Right cardiac atrium (tissue), 5 donors: ENCODE measurements at regions not wholly inside any gene's neighbourhood (a gene's known extent, or its start where the extent isn't known, plus 50 kb on each side); places are given as distances from the start of the nearest gene placed in this dataset.

Experiments used
- ATAC-seq, 2 donors: fragments of 200-7000 bp; cut with Tn5 transposase; one replicate each; pipeline versions ENCODE4 v1.8.0 to v1.9.1; 2020; ENCODE audit warnings: moderate library complexity in 2 of 2, mild to moderate bottlenecking in 1 of 2
- DNase-seq, 3 donors: peaks; one replicate each; pipeline ENCODE4 v3.0.0-alpha.2; 2020
- H3K27ac ChIP-seq: one replicate; pipeline ENCODE4 v1.5.1; 2013; ENCODE audit warnings: mild to moderate bottlenecking, low read length, control low read depth, moderate library complexity
- H3K27me3 ChIP-seq: one replicate; pipeline ENCODE4 v1.6.1; 2013; ENCODE audit not compliant: control insufficient read depth, insufficient read depth
- H3K4me1 ChIP-seq: one replicate; pipeline ENCODE4 v1.6.1; 2013; ENCODE audit warnings: low read length; ENCODE audit not compliant: control insufficient read depth, insufficient read depth
- H3K4me3 ChIP-seq: one replicate; pipeline ENCODE4 v1.5.1; 2013; ENCODE audit warnings: low read length, control low read depth
- H3K9me3 ChIP-seq: one replicate; pipeline ENCODE4 v1.6.1; 2013; ENCODE audit warnings: low read length; ENCODE audit not compliant: control insufficient read depth
- WGBS: extraction: QIAGEN DNeasy Blood & Tissue Kit; methylation state at CpG from one replicate; pipeline ENCODE4 v1.1.7; 2013; 5-methylcytosine and 5-hydroxymethylcytosine counted together
- intact Hi-C, 4 donors: fragments of 100-400 bp; cut with DNase I; formaldehyde crosslinking; loops; one replicate each; pipeline versions ENCODE4 v1.11.0 to v1.14.0; 2022 to 2023
- donor health status: healthy with polysubstance abuse.
- donor health status: DM: no; HTN: yes; CAD: no.
- donor health status: DM: no; HTN: no; CAD: no.
- donor health status: DM: no; HTN: yes; CAD: no; lungs with severe emphysema.
- donor health status: DM: yes; HTN: yes; CAD: no.

DNA sequence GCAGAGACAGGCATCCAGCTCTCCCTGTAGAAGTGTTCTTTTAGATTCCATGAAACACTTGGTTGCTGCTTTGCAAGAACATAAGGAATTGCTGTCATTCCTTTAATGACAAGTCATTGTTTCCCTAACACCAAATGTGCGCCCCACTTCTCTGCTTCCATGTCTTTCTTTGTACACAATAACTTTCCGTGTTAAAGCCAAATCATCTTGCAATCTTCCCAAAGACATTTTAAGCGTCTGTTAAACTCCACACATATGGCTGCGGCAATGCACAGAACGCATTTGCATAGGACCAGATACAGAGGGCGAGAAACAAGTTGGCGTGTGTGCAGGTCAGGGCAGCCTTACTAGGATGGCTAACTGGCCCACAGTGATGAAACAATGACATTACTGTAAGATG lies 399.3 kb upstream of the PRKCQ start:
- ATAC-seq = no peak
- H3K27me3 ChIP-seq = no peaks in the 10 kb centered on the region

DNA sequence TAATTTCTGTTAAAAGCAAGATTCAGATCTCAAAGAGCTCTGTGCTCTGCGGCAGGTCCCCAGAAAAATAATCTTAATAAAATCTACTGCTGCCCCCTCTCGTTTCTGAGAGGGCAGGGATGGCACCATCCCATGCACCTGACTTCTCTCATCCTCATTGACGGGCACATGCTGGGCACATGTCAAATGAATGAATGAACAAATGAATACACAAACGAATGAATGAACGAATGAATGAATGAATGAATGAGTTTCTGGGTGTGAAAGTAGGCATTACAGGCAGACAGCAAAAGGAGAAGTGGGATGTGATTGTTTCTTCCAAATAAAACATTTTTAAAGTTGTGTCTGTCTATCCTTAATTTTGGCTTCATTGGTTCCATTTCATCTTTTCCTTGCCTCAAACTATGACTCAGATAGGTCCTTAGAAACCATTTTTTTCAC lies 398.1 kb upstream of the PRKCQ start:
- intact Hi-C loops = no loop called here
- Histone ChIP-seq H3K27me3 (no peaks in the 10 kb centered on the region), H3K4me3 (no peak overlapping the region), H3K27ac (no peak overlapping the region), H3K4me1 (no peaks in the 10 kb centered on the region), H3K9me3 (no peaks in the 10 kb centered on the region)
- ATAC-seq (no peak), DNase-seq (no peak)
- 55% methylated on average over 5 of the region's 5 CpGs for WGBS

More for the DNA sequence above, 399.3 kb upstream of the PRKCQ start:
- WGBS = 76% methylated on average over 7 of the region's 7 CpGs
- no peaks in the 10 kb centered on the region for H3K4me1 ChIP-seq
- no peaks in the 10 kb centered on the region for H3K9me3 ChIP-seq
- H3K27ac ChIP-seq = no peak overlapping the region
- no peak overlapping the region for H3K4me3 ChIP-seq
- intact Hi-C loops = no loop called here
- DNase-seq = no peak

DNA sequence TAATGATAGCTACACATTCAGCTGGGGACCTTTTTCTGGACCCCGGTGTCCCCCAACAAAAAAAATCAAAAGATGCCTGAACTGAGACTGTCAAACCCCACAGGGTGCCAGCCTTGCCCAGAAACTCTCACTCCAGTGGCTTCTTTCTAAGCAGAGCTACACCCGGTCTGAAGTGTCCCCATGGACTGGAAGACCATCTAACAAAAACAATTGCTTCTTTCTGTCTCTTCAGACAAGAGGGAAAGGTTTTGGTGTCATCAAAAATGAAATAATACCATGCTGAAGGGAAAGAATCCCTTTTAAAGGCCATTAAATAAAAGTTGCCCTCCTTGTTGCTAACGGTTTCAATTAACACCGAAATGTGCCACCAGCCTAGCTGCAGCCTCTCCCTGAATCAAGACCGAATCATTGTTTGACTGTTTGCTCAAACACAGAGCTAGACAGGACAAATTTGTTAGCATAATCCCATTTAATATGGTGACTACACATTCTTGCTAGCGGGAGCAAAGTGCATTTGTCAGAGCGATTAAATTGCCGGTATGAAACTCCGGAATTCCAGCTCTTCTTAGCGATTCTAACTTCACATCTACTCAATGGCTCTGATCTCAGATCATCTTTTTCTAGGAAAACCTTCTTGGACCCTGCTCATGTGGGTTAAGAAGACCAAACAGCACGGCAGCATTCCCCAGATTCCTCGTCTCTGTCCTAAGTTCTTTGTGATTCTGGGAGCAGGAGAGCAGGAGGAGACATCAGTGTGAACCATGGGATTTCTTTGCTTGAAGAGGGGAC lies 397.5 kb upstream of the PRKCQ start:
- intact Hi-C loops = no loop called here

DNA sequence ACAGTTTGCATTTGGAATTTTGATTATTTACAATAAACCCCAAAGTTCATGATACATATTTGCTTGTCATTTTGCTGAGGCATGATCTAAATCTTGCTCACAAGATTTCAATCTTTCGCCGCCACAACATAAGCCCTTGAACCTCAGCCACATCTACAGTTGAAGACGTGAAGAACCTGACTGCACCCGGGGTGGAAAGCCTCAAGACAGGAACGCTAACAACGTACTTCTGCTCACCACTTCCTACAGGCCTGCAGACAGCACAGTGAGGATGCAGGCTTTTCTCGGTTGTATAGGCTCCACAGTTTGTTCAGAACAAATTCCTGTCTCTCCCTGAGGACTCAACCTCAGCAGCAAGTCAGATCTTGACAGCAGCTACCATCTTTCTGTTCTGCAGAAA lies 393.8 kb upstream of the PRKCQ start:
- H3K4me3 ChIP-seq = no peak overlapping the region
- WGBS = 65% methylated on average over 7 of the region's 7 CpGs
- H3K9me3 ChIP-seq = no peaks in the 10 kb centered on the region
- DNase-seq (no peak), ATAC-seq (no peak)
- intact Hi-C loops = no loop called here
- H3K4me1 ChIP-seq = no peaks in the 10 kb centered on the region
- H3K27me3 ChIP-seq = no peaks in the 10 kb centered on the region
- no peak overlapping the region for H3K27ac ChIP-seq

More for the DNA sequence above, 397.5 kb upstream of the PRKCQ start:
- no peak overlapping the region for H3K27ac ChIP-seq
- no peak overlapping the region for H3K4me3 ChIP-seq
- no peaks in the 10 kb centered on the region for H3K27me3 ChIP-seq
- H3K4me1 ChIP-seq = no peaks in the 10 kb centered on the region
- no peaks in the 10 kb centered on the region for H3K9me3 ChIP-seq
- ATAC-seq = no peak
- no peak for DNase-seq
- WGBS = 77% methylated on average over 12 of the region's 12 CpGs

DNA sequence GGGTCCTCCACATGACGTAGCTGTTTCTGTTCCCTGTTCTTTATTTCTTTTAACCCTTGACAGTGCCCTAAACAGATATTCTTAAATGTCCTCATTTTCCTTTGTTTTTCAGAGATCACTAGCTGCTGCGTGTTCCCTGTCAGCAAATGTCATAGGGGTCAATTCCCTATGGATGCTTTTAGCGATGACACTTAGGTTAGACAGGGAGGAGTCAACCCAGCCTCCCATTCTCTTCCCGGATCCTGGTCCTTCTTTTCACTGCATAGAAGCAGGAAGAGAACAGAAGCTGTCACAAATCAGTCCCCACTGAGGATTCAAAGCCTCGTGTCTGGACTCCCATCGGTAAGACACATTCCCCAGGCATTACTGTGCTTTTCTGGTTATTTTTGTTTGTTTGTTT lies 392.1 kb upstream of the PRKCQ start:
- no peak for DNase-seq
- no peak overlapping the region for H3K27ac ChIP-seq
- intact Hi-C loops = no loop called here
- H3K4me1 ChIP-seq = no peaks in the 10 kb centered on the region
- H3K9me3 ChIP-seq = no peaks in the 10 kb centered on the region
- no peaks in the 10 kb centered on the region for H3K27me3 ChIP-seq
- H3K4me3 ChIP-seq = no peak overlapping the region
- 38% methylated on average over 6 of the region's 6 CpGs for WGBS
- ATAC-seq = no peak

DNA sequence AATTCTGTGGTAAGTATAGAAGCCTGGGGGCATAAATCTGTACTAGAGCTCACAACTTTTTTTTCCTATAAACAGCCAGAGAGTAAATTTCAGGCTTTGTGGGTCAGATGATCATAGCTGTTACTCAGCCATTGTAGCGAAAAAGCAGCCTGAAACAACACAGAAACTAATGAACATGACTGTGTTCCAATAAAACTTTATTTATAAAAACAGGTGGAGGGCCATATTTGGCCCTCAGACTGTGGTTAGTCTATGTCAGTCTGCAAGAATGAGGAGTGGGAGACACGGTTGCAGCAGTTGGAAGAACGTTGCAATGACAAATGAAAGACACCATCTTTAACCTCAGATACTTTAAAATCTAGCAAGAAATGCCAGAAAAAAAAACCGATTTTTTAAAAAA lies 389.6 kb upstream of the PRKCQ start:
- Histone ChIP-seq H3K4me3 (no peak overlapping the region), H3K27me3 (no peaks in the 10 kb centered on the region), H3K4me1 (no peaks in the 10 kb centered on the region), H3K27ac (no peak overlapping the region), H3K9me3 (no peaks in the 10 kb centered on the region)
- intact Hi-C loops = no loop called here
- ATAC-seq (no peak), DNase-seq (no peak)
- WGBS = 74% methylated on average over 4 of the region's 4 CpGs

DNA sequence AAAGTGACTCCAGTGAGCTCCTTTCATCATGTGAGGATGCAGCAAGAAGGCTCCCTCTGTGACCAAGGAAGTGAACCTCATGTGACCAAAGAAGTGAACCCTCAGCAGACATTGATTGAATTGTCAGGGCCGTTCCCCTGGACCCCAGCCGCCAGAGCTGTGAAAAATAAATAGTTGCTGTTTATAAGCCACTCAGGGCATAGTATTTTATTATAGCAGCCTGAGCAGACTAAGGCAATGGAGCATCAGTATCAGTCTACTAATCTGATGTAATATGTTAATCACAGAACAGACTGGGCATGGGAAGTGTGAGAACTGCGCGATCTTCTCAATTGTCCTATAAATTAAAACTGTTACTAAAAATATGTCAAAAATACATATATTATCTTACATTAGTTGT lies 384.5 kb upstream of the PRKCQ start:
- 82% methylated on average over 4 of the region's 4 CpGs for WGBS

DNA sequence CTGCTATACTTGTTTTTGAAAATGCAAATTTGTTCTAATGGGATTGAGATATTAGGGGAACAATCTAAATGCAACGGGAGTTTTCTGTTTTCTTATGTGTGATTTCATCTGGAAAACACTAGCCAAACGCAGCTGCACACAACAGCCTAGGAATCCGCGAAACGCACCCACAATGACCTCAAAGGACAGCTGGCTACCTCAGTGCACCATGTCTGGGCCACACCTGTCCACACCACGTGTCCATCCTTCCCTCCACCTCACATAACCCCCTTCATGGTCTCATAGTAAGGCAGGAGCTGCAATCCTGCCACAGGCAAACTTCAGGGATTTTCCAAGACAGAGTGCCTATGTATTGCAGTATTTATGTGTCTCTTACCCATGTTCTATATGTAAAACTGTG lies 382.5 kb upstream of the PRKCQ start:
- 81% methylated on average over 6 of the region's 6 CpGs for WGBS
- intact Hi-C loops = no loop called here

More for the DNA sequence above, 384.5 kb upstream of the PRKCQ start:
- Histone ChIP-seq H3K4me1 (no peaks in the 10 kb centered on the region), H3K9me3 (no peaks in the 10 kb centered on the region), H3K4me3 (no peak overlapping the region), H3K27ac (no peak overlapping the region), H3K27me3 (no peaks in the 10 kb centered on the region)
- DNase-seq = no peak
- intact Hi-C loops = no loop called here
- no peak for ATAC-seq

DNA sequence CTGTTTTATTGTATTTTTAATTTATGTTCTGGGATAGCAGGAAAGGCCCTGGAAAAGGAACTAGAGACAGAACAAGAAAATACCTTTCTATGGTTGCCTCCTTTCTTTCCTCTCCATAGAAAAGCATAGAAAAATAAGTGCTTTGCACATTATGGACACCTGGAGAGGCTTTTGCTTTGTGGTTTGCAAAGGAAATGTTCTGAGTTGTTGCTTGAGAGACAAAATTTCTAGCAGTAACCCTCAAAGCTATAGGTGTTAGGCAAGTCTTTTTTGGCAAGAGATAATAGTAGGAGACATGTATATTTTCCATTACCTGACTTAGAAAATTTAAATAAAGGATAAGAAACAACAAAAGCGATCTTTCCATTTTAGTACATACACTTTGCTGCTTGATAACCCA lies 378.6 kb upstream of the PRKCQ start:
- Histone ChIP-seq H3K4me1 (no peaks in the 10 kb centered on the region), H3K9me3 (no peaks in the 10 kb centered on the region), H3K27me3 (no peaks in the 10 kb centered on the region), H3K4me3 (no peak overlapping the region), H3K27ac (no peak overlapping the region)
- intact Hi-C loops = no loop called here
- DNase-seq (no peak), ATAC-seq (no peak)
- WGBS = 91% methylated on average over 1 of the region's 1 CpG

More for the DNA sequence above, 382.5 kb upstream of the PRKCQ start:
- DNase-seq (no peak), ATAC-seq (no peak)
- no peak overlapping the region for H3K27ac ChIP-seq
- H3K4me1 ChIP-seq = no peaks in the 10 kb centered on the region
- no peaks in the 10 kb centered on the region for H3K27me3 ChIP-seq
- H3K9me3 ChIP-seq = no peaks in the 10 kb centered on the region
- no peak overlapping the region for H3K4me3 ChIP-seq

DNA sequence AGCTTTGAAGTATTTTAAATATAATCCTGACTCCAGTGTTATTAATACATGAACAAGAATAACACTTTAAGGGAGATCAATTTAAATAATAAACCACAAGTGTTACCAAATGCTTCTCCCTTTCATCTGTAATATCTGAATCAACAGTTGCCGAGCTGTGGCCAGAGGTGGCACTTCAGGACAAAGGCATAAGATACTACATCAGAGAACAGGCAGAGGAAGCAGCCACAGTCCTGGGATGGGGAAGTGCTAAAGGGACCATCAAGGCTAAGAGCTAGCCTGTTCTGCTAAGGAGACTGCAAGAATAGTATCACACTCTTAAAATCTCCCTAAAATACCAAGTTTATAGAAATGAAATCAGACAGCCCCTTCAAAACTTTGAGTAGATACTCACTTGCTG lies 378.2 kb upstream of the PRKCQ start:
- intact Hi-C loops = no loop called here
- Histone ChIP-seq H3K4me1 (no peaks in the 10 kb centered on the region), H3K9me3 (no peaks in the 10 kb centered on the region), H3K4me3 (no peak overlapping the region), H3K27me3 (no peaks in the 10 kb centered on the region), H3K27ac (no peak overlapping the region)
- no peak for ATAC-seq
- no peak for DNase-seq
- 10% methylated on average over 1 of the region's 1 CpG for WGBS

DNA sequence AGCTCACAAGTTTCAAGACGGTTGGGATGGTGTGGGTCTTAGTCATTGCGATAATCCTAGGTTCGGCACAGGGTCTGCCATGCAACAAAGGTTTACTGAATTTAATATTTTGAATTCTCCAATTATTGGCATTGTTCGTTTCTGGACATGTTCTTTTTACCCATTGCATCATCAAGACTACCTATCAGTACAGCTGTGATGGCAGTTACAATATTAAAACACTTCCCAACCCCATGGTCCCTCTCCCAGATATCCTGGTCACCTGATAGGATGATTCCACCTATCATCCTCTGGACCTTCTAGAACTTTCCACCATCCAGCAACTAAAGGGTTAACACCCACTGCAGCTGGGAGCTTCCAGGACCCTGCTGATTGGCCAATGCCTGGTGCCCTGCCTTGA lies 377.8 kb upstream of the PRKCQ start:
- no peak overlapping the region for H3K27ac ChIP-seq
- no peak overlapping the region for H3K4me3 ChIP-seq
- intact Hi-C loops = no loop called here
- H3K9me3 ChIP-seq = no peaks in the 10 kb centered on the region
- WGBS = 73% methylated on average over 4 of the region's 4 CpGs
- ATAC-seq (no peak), DNase-seq (no peak)
- H3K27me3 ChIP-seq = no peaks in the 10 kb centered on the region
- H3K4me1 ChIP-seq = no peaks in the 10 kb centered on the region

DNA sequence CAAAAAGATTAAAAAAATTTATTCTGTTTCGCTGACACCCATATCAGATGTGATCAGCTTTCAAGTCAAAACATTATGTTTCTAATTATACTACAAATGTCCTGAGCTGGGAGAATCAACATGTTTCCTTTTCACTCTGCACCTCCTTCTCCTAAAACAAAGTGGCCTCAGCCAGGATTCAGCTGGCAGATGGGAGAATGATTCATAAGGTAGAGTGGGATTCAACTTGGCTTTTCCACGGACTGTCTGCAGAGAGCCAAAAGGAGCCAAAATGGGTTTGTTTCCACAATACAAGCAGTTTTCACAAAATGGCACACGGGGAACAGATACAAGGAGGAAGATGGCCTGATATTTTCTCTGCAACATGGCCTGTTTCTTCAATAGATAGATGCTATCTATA lies 376.5 kb upstream of the PRKCQ start:
- 68% methylated on average over 3 of the region's 3 CpGs for WGBS
- Histone ChIP-seq H3K27ac (no peak overlapping the region), H3K9me3 (no peaks in the 10 kb centered on the region), H3K4me1 (no peaks in the 10 kb centered on the region), H3K4me3 (no peak overlapping the region), H3K27me3 (no peaks in the 10 kb centered on the region)
- intact Hi-C loops = no loop called here
- DNase-seq (no peak), ATAC-seq (no peak)
